OCI-LY3 (cell line): ENCODE measurements at regions not wholly inside any gene's neighbourhood (a gene's known extent, or its start where the extent isn't known, plus 50 kb on each side); places are given as distances from the start of the nearest gene placed in this dataset.

Experiments used
- H2AFZ ChIP-seq: fragments of 200-600, 300-600 bp; shearing (Covaris generic); 2 replicates; pipeline ENCODE4 v1.6.0; 2014; ENCODE audit warnings: antibody characterized with exemption, low read depth, low read length
- H3K27ac ChIP-seq: fragments of 200-600, 300-600 bp; sonication (generic); 2 replicates; pipeline ENCODE4 v1.5.1; 2014; ENCODE audit warnings: mild to moderate bottlenecking, low read length, moderate library complexity, mixed read lengths
- H3K27me3 ChIP-seq: fragments of 200-600, 300-600 bp; sonication (generic); 2 replicates; pipeline ENCODE4 v1.6.1; 2014; ENCODE audit warnings: low read depth, low read length, mixed read lengths
- H3K36me3 ChIP-seq: fragments of 200-600, 300-600 bp; sonication (generic); replicated peaks from 2 replicates; pipeline ENCODE3; 2014; ENCODE audit warnings: low read depth, low read length, mixed read lengths
- H3K4me1 ChIP-seq: fragments of 300-600, 200-600 bp; sonication (generic); 2 replicates; pipeline ENCODE4 v1.6.1; 2014; ENCODE audit warnings: low read length, mixed read lengths
- H3K4me2 ChIP-seq: fragments of 200-600, 300-600 bp; sonication (generic); 2 replicates; pipeline ENCODE4 v1.6.1; 2014; ENCODE audit warnings: low read length, mixed read lengths
- H3K4me3 ChIP-seq: fragments of 300-600, 200-600 bp; sonication (generic); 2 replicates; pipeline ENCODE4 v1.5.1; 2014; ENCODE audit warnings: antibody characterized with exemption, mild to moderate bottlenecking, low read length, moderate library complexity
- H3K79me2 ChIP-seq: fragments of 300-600, 200-600 bp; shearing (Covaris generic); 2 replicates; pipeline ENCODE4 v1.6.1; 2014; ENCODE audit warnings: mild to moderate bottlenecking, low read length, mixed read lengths
- H3K9ac ChIP-seq: fragments of 300-600, 200-600 bp; shearing (Covaris generic); 2 replicates; pipeline ENCODE4 v1.6.0; 2014; ENCODE audit warnings: mild to moderate bottlenecking, low read length, moderate library complexity
- H3K9me3 ChIP-seq: fragments of 200-600, 300-600 bp; shearing (Covaris generic); 2 replicates; pipeline ENCODE4 v1.6.1; 2014; ENCODE audit warnings: low read length, mixed read lengths; ENCODE audit not compliant: insufficient read depth
- H4K20me1 ChIP-seq: fragments of 200-600, 300-600 bp; sonication (generic); 2 replicates; pipeline ENCODE4 v1.6.1; 2016; ENCODE audit warnings: low read length, mixed read lengths; ENCODE audit not compliant: insufficient read depth
- EZH2phosphoT487 ChIP-seq: fragments of 200-600 bp; shearing (Covaris generic); IDR thresholded peaks from 2 replicates; pipeline ENCODE4 v1.6.1; 2018; ENCODE audit warnings: antibody characterized with exemption, mixed run types, low read depth
- TF ChIP-seq, protein P1 (sequence below): fragments of 200-600, 300-600 bp; sonication (generic); IDR thresholded peaks from 2 replicates; pipeline ENCODE4 v1.5.1; 2014; ENCODE audit warnings: antibody characterized with exemption, low read length, low read depth

DNA sequence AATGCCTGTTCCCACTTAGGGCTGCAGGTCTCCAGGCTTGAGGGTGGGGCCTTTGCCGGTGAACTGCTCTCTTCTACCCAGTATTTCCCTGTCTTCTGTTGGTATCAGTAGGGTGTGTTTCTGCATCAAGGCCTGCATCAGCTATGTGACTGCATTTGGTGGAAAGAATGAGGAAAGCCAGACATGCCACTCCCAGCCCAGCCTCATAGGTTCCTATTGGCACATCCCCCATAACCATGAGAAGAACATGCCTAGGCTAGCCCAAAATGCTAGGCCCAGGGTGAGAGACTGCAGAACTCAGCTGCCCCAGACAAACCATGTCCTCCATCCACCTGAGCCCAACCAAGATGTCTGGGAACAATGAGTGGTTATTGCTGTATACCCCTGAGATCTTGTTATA lies 380.3 kb upstream of the ADARB2 start:
- Histone ChIP-seq H3K4me1 (no peaks in the 10 kb centered on the region), H3K79me2 (no peaks in the 10 kb centered on the region), H3K36me3 (no peaks in the 10 kb centered on the region), H3K4me2 (no peak overlapping the region), H3K27me3 (no peaks in the 10 kb centered on the region), H3K4me3 (no peak overlapping the region), H3K9me3 (no peaks in the 10 kb centered on the region), H2AFZ (no peak overlapping the region), H3K9ac (no peak overlapping the region), H3K27ac (no peak overlapping the region), H4K20me1 (no peaks in the 10 kb centered on the region)
- TF ChIP-seq EZH2phosphoT487 = no peak
- TF ChIP-seq, protein P1, sequence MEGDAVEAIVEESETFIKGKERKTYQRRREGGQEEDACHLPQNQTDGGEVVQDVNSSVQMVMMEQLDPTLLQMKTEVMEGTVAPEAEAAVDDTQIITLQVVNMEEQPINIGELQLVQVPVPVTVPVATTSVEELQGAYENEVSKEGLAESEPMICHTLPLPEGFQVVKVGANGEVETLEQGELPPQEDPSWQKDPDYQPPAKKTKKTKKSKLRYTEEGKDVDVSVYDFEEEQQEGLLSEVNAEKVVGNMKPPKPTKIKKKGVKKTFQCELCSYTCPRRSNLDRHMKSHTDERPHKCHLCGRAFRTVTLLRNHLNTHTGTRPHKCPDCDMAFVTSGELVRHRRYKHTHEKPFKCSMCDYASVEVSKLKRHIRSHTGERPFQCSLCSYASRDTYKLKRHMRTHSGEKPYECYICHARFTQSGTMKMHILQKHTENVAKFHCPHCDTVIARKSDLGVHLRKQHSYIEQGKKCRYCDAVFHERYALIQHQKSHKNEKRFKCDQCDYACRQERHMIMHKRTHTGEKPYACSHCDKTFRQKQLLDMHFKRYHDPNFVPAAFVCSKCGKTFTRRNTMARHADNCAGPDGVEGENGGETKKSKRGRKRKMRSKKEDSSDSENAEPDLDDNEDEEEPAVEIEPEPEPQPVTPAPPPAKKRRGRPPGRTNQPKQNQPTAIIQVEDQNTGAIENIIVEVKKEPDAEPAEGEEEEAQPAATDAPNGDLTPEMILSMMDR = no peak

DNA sequence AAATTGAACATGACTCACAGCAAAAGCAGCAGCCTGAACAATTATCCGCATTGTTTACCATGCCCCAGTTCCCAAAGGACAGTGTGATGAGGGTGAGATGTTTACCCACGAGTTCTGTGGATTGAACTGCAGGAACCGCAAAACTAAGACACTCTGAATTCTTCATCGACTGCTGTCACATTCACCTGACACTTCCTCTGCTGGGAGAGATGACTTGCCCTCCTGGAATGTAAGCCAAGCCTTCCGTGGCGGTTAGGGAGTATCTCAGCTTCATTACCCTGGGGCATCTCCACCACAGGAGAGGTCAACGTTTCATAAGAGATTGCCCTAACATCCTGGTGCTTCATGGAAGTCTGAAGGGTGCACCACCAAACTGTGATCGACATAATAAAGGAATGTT lies 374.6 kb upstream of the ADARB2 start:
- Histone ChIP-seq H2AFZ (no peak overlapping the region), H3K27ac (no peak overlapping the region), H3K79me2 (no peaks in the 10 kb centered on the region), H3K4me3 (no peak overlapping the region), H3K4me1 (no peaks in the 10 kb centered on the region), H4K20me1 (no peaks in the 10 kb centered on the region), H3K27me3 (no peaks in the 10 kb centered on the region), H3K9ac (no peak overlapping the region), H3K9me3 (no peaks in the 10 kb centered on the region), H3K4me2 (no peak overlapping the region), H3K36me3 (no peaks in the 10 kb centered on the region)
- TF ChIP-seq, protein P1 = no peak
- no peak for TF ChIP-seq EZH2phosphoT487

DNA sequence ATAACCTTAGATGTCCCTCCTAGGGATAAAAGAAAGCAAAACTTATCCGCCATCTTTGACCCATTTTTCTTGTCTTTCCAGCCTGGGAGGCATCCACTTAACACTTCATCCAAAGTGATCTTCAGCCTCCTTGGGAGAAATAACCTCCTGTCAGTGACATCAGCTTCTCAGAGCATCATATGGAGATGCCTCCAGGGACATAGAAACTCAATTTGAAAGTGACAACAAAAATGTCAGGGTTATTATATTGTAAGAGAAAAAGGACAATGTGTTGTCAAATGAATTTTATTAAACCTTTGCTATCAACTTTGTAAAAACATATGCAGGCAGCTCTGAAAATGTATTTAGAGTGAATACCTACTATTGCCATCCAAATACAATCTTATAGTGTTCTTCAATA lies 371.2 kb upstream of the ADARB2 start:
- H3K4me1 ChIP-seq = no peaks in the 10 kb centered on the region
- H4K20me1 ChIP-seq = no peaks in the 10 kb centered on the region
- H3K79me2 ChIP-seq = no peaks in the 10 kb centered on the region
- no peaks in the 10 kb centered on the region for H3K9me3 ChIP-seq
- no peaks in the 10 kb centered on the region for H3K27me3 ChIP-seq
- no peak overlapping the region for H2AFZ ChIP-seq
- H3K9ac ChIP-seq = no peak overlapping the region
- TF ChIP-seq EZH2phosphoT487 = no peak
- TF ChIP-seq, protein P1 = no peak
- no peak overlapping the region for H3K27ac ChIP-seq
- H3K36me3 ChIP-seq = no peaks in the 10 kb centered on the region
- H3K4me2 ChIP-seq = no peak overlapping the region
- H3K4me3 ChIP-seq = no peak overlapping the region

DNA sequence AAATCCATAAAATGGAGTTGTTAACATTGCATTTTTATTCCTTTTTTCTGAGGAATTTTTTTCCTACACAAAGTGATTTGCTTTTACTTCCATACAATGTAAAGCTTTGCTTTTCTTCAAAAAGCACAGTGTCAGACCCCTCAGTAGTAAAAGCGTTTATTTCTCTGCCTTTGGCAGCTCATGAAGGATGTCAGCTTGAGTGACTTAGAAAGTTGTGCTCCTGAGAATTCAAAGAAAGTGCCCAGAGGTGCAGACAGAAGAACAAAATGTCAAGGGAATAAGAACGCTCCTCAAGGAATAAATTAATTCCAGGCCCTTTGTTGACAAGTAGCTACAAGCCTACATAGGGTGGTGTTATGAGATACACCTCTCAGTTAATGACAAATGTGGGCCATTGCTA lies 369.3 kb upstream of the ADARB2 start:
- H3K4me3 ChIP-seq = no peak overlapping the region
- no peaks in the 10 kb centered on the region for H3K79me2 ChIP-seq
- H2AFZ ChIP-seq = no peak overlapping the region
- no peak overlapping the region for H3K27ac ChIP-seq
- H3K9me3 ChIP-seq = no peaks in the 10 kb centered on the region
- no peaks in the 10 kb centered on the region for H4K20me1 ChIP-seq
- no peak overlapping the region for H3K4me2 ChIP-seq
- H3K9ac ChIP-seq = no peak overlapping the region
- H3K4me1 ChIP-seq = no peaks in the 10 kb centered on the region
- no peaks in the 10 kb centered on the region for H3K27me3 ChIP-seq
- no peaks in the 10 kb centered on the region for H3K36me3 ChIP-seq
- TF ChIP-seq, protein P1 = no peak
